SK-N-SH (cell line): ENCODE measurements at regions not wholly inside any gene's neighbourhood (a gene's known extent, or its start where the extent isn't known, plus 50 kb on each side); places are given as distances from the start of the nearest gene placed in this dataset.

Experiments used
- CTCF ChIP-seq: fragments of 200-600 bp; sonication (generic); IDR thresholded peaks from 2 replicates; pipeline ENCODE4 v1.6.1; 2017; ENCODE audit warnings: antibody characterized with exemption, mild to moderate bottlenecking, moderate library complexity
- FOXJ3 ChIP-seq: sonication (generic); formaldehyde crosslinking; IDR thresholded peaks from 2 replicates; pipeline ENCODE4 v1.5.1; 2020; ENCODE audit warnings: mild to moderate bottlenecking, missing genetic modification reagents
- MAX ChIP-seq: IDR thresholded peaks from 2 replicates; pipeline ENCODE4 v1.4.0; 2012; ENCODE audit warnings: low read depth
- MXI1 ChIP-seq: IDR thresholded peaks from 2 replicates; pipeline ENCODE4 v1.6.1; 2012; ENCODE audit warnings: mild to moderate bottlenecking, low read depth, low read length, improper control_type of control experiment
- NFIC ChIP-seq: IDR thresholded peaks from 2 replicates; pipeline ENCODE4 v1.4.0; 2012; ENCODE audit warnings: borderline replicate concordance
- POLR2AphosphoS5 ChIP-seq: IDR thresholded peaks from 2 replicates; pipeline ENCODE4 v1.6.1; 2012; ENCODE audit warnings: low read depth, low read length
- RFX5 ChIP-seq: IDR thresholded peaks from 2 replicates; pipeline ENCODE4 v1.6.1; 2012; ENCODE audit warnings: mild to moderate bottlenecking, improper control_type of control experiment, low read length

- TF ChIP-seq MXI1 (no peak), POLR2AphosphoS5 (no peak), FOXJ3 (CRISPR knock-in tag) (no peak), NFIC (no peak), CTCF (no peak), RFX5 (no peak), MAX (no peak)
Measured at GRCh38 chr13:65727070-65727469, 1503.1 kb downstream of the PCDH9 start.
